Fibroblast of the aortic adventitia (primary cell): ENCODE measurements at regions not wholly inside any gene's neighbourhood (a gene's known extent, or its start where the extent isn't known, plus 50 kb on each side); places are given as distances from the start of the nearest gene placed in this dataset.

Experiments used
- DNase-seq: peaks from one replicate; pipeline ENCODE4 v3.0.0-alpha.2; 2010; ENCODE audit warnings: low read depth
- H3K4me3 ChIP-seq: 2 replicates; pipeline ENCODE4 v1.5.1; 2011; ENCODE audit warnings: low read depth, mild to moderate bottlenecking, control low read depth, low read length, moderate library complexity
- TF ChIP-seq, protein P1 (sequence below): IDR thresholded peaks from 2 replicates; pipeline ENCODE4 v1.5.1; 2011; ENCODE audit warnings: mild to moderate bottlenecking, low read length, control low read depth, inconsistent platforms; ENCODE audit not compliant: insufficient read depth

DNA sequence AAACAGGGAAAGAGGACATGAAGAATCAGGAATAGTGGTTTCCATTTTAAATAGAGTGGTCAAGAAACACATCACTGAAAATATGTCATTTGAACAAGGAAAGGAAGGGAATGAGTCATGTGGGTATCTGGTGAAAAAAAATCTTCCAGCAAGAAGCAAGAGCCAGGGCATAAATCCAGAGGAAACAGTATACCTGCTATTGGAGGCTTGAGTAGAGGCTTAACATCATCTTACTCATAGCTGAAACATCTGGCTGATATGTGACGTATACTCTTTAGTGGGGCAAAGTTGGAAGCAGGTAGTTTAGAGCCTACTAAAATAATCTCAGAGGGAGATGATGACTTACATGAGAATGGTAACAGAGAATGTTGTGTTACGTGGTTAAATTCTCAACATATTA lies 517.2 kb downstream of the CAAP1 start:
- TF ChIP-seq, protein P1, sequence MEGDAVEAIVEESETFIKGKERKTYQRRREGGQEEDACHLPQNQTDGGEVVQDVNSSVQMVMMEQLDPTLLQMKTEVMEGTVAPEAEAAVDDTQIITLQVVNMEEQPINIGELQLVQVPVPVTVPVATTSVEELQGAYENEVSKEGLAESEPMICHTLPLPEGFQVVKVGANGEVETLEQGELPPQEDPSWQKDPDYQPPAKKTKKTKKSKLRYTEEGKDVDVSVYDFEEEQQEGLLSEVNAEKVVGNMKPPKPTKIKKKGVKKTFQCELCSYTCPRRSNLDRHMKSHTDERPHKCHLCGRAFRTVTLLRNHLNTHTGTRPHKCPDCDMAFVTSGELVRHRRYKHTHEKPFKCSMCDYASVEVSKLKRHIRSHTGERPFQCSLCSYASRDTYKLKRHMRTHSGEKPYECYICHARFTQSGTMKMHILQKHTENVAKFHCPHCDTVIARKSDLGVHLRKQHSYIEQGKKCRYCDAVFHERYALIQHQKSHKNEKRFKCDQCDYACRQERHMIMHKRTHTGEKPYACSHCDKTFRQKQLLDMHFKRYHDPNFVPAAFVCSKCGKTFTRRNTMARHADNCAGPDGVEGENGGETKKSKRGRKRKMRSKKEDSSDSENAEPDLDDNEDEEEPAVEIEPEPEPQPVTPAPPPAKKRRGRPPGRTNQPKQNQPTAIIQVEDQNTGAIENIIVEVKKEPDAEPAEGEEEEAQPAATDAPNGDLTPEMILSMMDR = no peak
- DNase-seq = no peak

DNA sequence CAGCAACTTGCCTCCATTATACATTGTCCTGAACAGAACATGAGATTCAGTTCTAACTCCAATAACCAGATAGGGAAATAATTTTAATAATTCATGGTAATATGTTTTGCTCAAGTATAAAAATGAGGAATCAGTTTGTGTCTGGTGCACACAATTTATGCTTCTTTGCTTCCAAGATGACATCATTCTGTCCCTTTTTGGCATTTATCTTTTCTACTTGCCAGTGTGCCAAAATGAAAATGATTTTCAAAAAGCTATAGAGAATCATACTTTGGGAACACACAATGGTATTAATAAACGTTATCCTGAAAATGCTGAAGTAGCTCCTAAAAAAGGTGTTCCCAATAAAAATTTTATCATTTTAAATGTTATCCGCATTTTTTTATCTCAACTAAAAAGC lies 519.0 kb downstream of the CAAP1 start:
- H3K4me3 ChIP-seq = no peak overlapping the region
- no peak for DNase-seq
- TF ChIP-seq, protein P1 = no peak

More for the DNA sequence above, 517.2 kb downstream of the CAAP1 start:
- H3K4me3 ChIP-seq = no peak overlapping the region

DNA sequence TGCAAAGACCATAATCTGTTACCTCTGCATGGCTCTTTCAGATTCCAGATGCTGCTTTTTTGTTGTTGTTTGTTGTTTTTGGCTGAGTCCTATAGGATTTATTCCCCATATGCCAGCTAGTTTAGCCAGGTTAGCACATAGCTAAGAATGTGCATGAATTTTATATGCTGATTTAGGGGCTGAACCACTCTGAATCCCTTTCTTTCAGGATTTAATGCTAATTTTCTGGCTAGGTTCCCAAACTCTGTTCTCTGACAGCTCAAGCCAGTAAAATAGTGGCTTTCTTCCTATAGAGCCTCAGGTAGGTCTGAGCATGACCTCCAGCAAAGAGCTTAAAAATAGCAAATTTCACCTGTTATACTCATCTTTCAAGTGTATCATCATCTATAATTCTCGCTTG lies 521.4 kb downstream of the CAAP1 start:
- no peak for DNase-seq
- TF ChIP-seq, protein P1 = no peak

GRCh38 chr9:26369093-26369492 lies 523.5 kb downstream of the CAAP1 start:
- TF ChIP-seq, protein P1 = no peak
- H3K4me3 ChIP-seq = no peak overlapping the region
- DNase-seq = no peak

More for the DNA sequence above, 521.4 kb downstream of the CAAP1 start:
- no peak overlapping the region for H3K4me3 ChIP-seq

DNA sequence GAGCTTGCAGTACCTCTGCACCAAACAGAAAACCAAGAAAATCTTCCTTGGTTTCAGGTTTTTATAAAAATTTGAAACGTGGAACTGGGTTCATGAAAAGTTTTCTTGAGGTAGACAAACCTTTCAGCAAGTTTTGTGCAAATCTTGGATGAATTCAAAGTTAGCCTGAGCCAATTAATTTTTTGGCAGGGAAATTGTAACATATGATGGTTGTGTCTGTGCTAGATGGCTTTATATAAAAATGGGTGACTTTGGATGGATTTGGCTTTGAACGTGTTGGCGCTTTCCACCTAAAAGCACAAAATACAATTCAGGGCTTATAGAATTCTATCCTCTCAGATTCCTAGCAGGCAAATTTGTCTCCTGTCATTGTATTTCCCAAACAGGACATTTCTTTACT lies 524.4 kb downstream of the CAAP1 start:
- no peak for DNase-seq
- TF ChIP-seq, protein P1 = no peak
- no peak overlapping the region for H3K4me3 ChIP-seq

DNA sequence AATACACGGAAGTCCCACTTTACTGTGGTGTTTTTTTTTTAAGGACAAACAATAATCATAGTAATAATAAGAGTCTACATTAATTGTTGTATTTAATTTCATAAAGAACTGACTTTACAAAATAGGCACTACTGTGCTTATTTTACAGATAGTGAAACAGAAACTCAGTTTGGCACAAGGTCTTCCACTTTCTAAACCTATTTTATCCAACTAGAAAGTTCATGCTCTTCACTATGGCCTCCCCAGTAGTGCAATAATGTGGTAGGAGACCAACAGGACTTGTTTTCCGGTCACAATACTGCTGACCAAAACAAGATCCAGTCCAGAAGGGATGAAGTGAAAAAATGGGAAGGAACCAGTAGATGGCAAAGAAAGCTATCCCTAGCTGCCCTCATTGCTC lies 531.6 kb downstream of the CAAP1 start:
- H3K4me3 ChIP-seq = no peak overlapping the region
- TF ChIP-seq, protein P1 = no peak
- DNase-seq = no peak

- TF ChIP-seq, protein P1 = no peak
- no peak for DNase-seq
- no peak overlapping the region for H3K4me3 ChIP-seq
These were observed 533.8 kb downstream of the CAAP1 start for GRCh38 chr9:26358836-26359235.
